Astrocyte (in vitro differentiated cells and primary cell): ENCODE measurements at regions not wholly inside any gene's neighbourhood (a gene's known extent, or its start where the extent isn't known, plus 50 kb on each side); places are given as distances from the start of the nearest gene placed in this dataset.

ENCODE experiments used
- DNase-seq: peaks from one replicate; pipeline ENCODE4 v3.0.0-alpha.2; 2010; ENCODE audit warnings: low read depth
- FAIRE-seq: peaks from 2 replicates; lab custom pipeline; 2011; peaks lifted over from hg19 to GRCh38; lab: Jason Lieb, UNC
- H2AFZ ChIP-seq: 2 replicates; pipeline ENCODE4 v1.6.0; 2012; ENCODE audit warnings: low read depth, low read length, inconsistent platforms
- H3K27ac ChIP-seq: 2 replicates; pipeline ENCODE4 v1.5.1; 2011; ENCODE audit warnings: low read depth, low read length, inconsistent platforms
- H3K27me3 ChIP-seq: 2 replicates; pipeline ENCODE4 v1.6.0; 2011; ENCODE audit warnings: low read length, inconsistent platforms; ENCODE audit not compliant: insufficient read depth
- H3K36me3 ChIP-seq: 2 replicates; pipeline ENCODE4 v1.5.1; 2011; ENCODE audit warnings: low read length, inconsistent platforms; ENCODE audit not compliant: insufficient read depth
- H3K4me1 ChIP-seq: 2 replicates; pipeline ENCODE4 v1.5.1; 2011; ENCODE audit warnings: low read length, inconsistent platforms; ENCODE audit not compliant: insufficient read depth
- H3K4me2 ChIP-seq: 2 replicates; pipeline ENCODE4 v1.6.0; 2012; ENCODE audit warnings: low read length, inconsistent platforms
- H3K4me3 ChIP-seq: 2 replicates; pipeline ENCODE4 v1.5.1; 2011; ENCODE audit warnings: low read depth, mild to moderate bottlenecking, low read length, inconsistent platforms; ENCODE audit not compliant: insufficient read depth
- H3K79me2 ChIP-seq: 2 replicates; pipeline ENCODE4 v1.6.0; 2012; ENCODE audit warnings: mild to moderate bottlenecking, low read length, inconsistent platforms; ENCODE audit not compliant: insufficient read depth
- H3K9ac ChIP-seq: 2 replicates; pipeline ENCODE4 v1.6.0; 2012; ENCODE audit warnings: mild to moderate bottlenecking, low read length, inconsistent platforms
- H3K9me3 ChIP-seq: 2 replicates; pipeline ENCODE4 v1.5.1; 2012; ENCODE audit warnings: low read depth, mild to moderate bottlenecking, low read length, inconsistent platforms; ENCODE audit not compliant: insufficient read depth
- H4K20me1 ChIP-seq: 2 replicates; pipeline ENCODE4 v1.6.0; 2012; ENCODE audit warnings: low read length, inconsistent platforms; ENCODE audit not compliant: insufficient read depth
- H3K27ac Mint-ChIP-seq: one replicate; pipeline ENCODE4 v1.8.0; 2021; ENCODE audit warnings: mild to moderate bottlenecking, mixed read lengths; ENCODE audit not compliant: unreplicated experiment
- H3K27me3 Mint-ChIP-seq: one replicate; pipeline ENCODE4 v1.8.0; 2021; ENCODE audit warnings: low read depth, mixed read lengths; ENCODE audit not compliant: unreplicated experiment
- H3K36me3 Mint-ChIP-seq: one replicate; pipeline ENCODE4 v1.8.0; 2021; ENCODE audit warnings: low read depth, mixed read lengths; ENCODE audit not compliant: unreplicated experiment
- H3K4me1 Mint-ChIP-seq: one replicate; pipeline ENCODE4 v1.8.0; 2021; ENCODE audit warnings: low read depth, mixed read lengths; ENCODE audit not compliant: unreplicated experiment
- H3K4me3 Mint-ChIP-seq: one replicate; pipeline ENCODE4 v1.8.0; 2021; ENCODE audit warnings: mild to moderate bottlenecking, moderate library complexity, mixed read lengths; ENCODE audit not compliant: unreplicated experiment
- H3K9me3 Mint-ChIP-seq: one replicate; pipeline ENCODE4 v1.8.0; 2021; ENCODE audit warnings: mild to moderate bottlenecking, mixed read lengths; ENCODE audit not compliant: unreplicated experiment
- EZH2 ChIP-seq: IDR thresholded peaks from 2 replicates; pipeline ENCODE4 v1.6.1; 2012; ENCODE audit warnings: mild to moderate bottlenecking, low read length, inconsistent platforms; ENCODE audit not compliant: insufficient read depth
- TF ChIP-seq, protein P1 (sequence below): IDR thresholded peaks from 2 replicates; pipeline ENCODE4 v1.5.1; 2011; ENCODE audit warnings: low read depth, mild to moderate bottlenecking, inconsistent platforms, low read length, moderate library complexity; ENCODE audit not compliant: insufficient read depth

DNA sequence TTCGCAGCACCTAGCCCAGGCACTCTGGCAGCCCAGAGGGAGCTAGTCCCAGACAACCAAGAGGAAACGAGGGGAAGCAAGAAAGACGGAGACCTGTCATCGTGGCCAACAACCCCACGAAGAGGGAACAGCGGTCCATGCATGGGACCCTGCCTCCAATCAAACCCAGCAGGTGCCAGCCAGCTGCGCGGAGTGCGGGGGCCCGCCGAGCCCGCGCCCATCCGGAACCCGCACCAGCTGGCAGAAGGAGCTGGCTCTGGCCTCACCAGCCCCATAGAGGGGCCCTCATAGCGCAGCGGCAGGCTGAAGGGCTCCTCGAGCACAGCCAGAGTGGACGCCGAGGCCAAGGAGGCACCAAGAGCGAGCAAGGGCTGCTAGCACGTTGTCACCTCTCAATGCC lies 332.4 kb upstream of the MAGEB18 start:
- no peak overlapping the region for H3K4me2 ChIP-seq
- H3K27ac Mint-ChIP-seq: no peak overlapping the region
- no peaks in the 10 kb centered on the region for H3K27me3 ChIP-seq
- no peak overlapping the region for H3K9ac ChIP-seq
- H4K20me1 ChIP-seq: no peaks in the 10 kb centered on the region
- no peak overlapping the region for H3K4me3 Mint-ChIP-seq
- peaks cover 8% of the 10 kb centered on the region for H3K4me1 Mint-ChIP-seq
- no peaks in the 10 kb centered on the region for H3K9me3 Mint-ChIP-seq
- H3K4me3 ChIP-seq: no peak overlapping the region
- TF ChIP-seq, protein P1, sequence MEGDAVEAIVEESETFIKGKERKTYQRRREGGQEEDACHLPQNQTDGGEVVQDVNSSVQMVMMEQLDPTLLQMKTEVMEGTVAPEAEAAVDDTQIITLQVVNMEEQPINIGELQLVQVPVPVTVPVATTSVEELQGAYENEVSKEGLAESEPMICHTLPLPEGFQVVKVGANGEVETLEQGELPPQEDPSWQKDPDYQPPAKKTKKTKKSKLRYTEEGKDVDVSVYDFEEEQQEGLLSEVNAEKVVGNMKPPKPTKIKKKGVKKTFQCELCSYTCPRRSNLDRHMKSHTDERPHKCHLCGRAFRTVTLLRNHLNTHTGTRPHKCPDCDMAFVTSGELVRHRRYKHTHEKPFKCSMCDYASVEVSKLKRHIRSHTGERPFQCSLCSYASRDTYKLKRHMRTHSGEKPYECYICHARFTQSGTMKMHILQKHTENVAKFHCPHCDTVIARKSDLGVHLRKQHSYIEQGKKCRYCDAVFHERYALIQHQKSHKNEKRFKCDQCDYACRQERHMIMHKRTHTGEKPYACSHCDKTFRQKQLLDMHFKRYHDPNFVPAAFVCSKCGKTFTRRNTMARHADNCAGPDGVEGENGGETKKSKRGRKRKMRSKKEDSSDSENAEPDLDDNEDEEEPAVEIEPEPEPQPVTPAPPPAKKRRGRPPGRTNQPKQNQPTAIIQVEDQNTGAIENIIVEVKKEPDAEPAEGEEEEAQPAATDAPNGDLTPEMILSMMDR: no peak
- TF ChIP-seq EZH2: no peak
- no peaks in the 10 kb centered on the region for H3K36me3 Mint-ChIP-seq
- DNase-seq: no peak
- no peak for FAIRE-seq
- H3K9me3 ChIP-seq: no peaks in the 10 kb centered on the region
- H3K27me3 Mint-ChIP-seq: no peaks in the 10 kb centered on the region
- no peaks in the 10 kb centered on the region for H3K79me2 ChIP-seq
- H3K36me3 ChIP-seq: no peaks in the 10 kb centered on the region
- H3K27ac ChIP-seq: no peak overlapping the region
- H3K4me1 ChIP-seq: no peaks in the 10 kb centered on the region
- H2AFZ ChIP-seq: no peak overlapping the region

DNA sequence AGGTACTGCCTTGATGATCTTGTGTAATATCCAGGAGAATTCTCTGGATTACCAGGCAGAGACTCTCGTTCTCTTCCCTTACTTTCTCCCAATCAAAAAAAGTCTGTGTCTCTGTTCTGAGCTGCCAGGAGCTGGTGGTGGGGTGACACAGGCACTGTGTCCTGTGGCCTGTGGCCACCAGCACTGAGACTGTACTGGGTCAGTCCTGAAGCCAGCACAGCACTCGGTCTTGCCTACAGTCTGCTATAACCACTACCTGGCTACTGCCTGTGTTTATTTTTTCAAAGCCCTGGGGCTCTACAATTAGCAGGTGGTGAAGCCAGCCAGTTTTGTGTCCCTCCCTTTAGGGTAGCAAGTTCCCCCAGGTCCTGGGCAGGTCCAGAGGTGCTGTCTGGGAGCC lies 331.1 kb upstream of the MAGEB18 start:
- Histone ChIP-seq H3K4me3 (no peak overlapping the region), H2AFZ (no peak overlapping the region), H3K27ac (no peak overlapping the region), H3K9ac (no peak overlapping the region), H3K4me1 (no peaks in the 10 kb centered on the region), H3K27me3 (no peaks in the 10 kb centered on the region), H3K36me3 (no peaks in the 10 kb centered on the region), H3K9me3 (no peaks in the 10 kb centered on the region), H3K79me2 (no peaks in the 10 kb centered on the region), H3K4me2 (no peak overlapping the region), H4K20me1 (no peaks in the 10 kb centered on the region)
- FAIRE-seq (no peak), DNase-seq (no peak)
- no peaks in the 10 kb centered on the region for H3K9me3 Mint-ChIP-seq
- TF ChIP-seq, protein P1: no peak
- TF ChIP-seq EZH2: no peak
- H3K27me3 Mint-ChIP-seq: no peaks in the 10 kb centered on the region
- H3K27ac Mint-ChIP-seq: no peak overlapping the region
- H3K4me1 Mint-ChIP-seq: peaks cover 8% of the 10 kb centered on the region
- no peaks in the 10 kb centered on the region for H3K36me3 Mint-ChIP-seq
- H3K4me3 Mint-ChIP-seq: no peak overlapping the region

DNA sequence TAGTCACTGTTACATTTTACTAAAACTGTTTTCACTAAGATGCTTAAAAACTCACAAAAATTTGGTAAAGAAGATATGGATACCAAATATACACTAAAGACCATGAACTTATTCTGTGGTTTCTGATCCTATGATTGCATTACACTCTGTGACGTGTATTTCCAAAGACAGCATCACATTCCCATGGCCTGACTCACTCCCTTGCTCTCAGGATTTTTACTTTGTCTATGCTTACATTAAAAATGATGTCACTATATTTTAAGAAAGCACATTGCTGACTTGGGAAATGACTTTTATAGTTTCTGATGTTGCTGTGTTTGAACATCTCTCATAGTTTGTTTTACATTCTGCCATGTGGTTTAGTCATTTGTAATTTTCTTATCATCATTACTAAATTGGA lies 327.9 kb upstream of the MAGEB18 start:
- peak; percentile 17 for DNase-seq
- FAIRE-seq: peak; percentile 89

More for the DNA sequence above, 327.9 kb upstream of the MAGEB18 start:
- H3K9me3 Mint-ChIP-seq: no peaks in the 10 kb centered on the region
- H3K27ac Mint-ChIP-seq: peak overlapping the region; percentile 69
- no peak overlapping the region for H3K4me3 Mint-ChIP-seq
- no peak for TF ChIP-seq EZH2
- TF ChIP-seq, protein P1: no peak
- Histone ChIP-seq H3K9ac (no peak overlapping the region), H3K36me3 (no peaks in the 10 kb centered on the region), H3K79me2 (no peaks in the 10 kb centered on the region), H2AFZ (no peak overlapping the region), H3K9me3 (no peaks in the 10 kb centered on the region), H4K20me1 (no peaks in the 10 kb centered on the region), H3K4me3 (no peak overlapping the region), H3K27ac (no peak overlapping the region), H3K27me3 (no peaks in the 10 kb centered on the region), H3K4me1 (no peaks in the 10 kb centered on the region), H3K4me2 (no peak overlapping the region)
- H3K4me1 Mint-ChIP-seq: peaks cover 8% of the 10 kb centered on the region
- no peaks in the 10 kb centered on the region for H3K36me3 Mint-ChIP-seq
- H3K27me3 Mint-ChIP-seq: no peaks in the 10 kb centered on the region
